ENCODE measurements at regions not wholly inside any gene's neighbourhood (a gene's known extent, or its start where the extent isn't known, plus 50 kb on each side); places are given as distances from the start of the nearest gene placed in this dataset.

DNA sequence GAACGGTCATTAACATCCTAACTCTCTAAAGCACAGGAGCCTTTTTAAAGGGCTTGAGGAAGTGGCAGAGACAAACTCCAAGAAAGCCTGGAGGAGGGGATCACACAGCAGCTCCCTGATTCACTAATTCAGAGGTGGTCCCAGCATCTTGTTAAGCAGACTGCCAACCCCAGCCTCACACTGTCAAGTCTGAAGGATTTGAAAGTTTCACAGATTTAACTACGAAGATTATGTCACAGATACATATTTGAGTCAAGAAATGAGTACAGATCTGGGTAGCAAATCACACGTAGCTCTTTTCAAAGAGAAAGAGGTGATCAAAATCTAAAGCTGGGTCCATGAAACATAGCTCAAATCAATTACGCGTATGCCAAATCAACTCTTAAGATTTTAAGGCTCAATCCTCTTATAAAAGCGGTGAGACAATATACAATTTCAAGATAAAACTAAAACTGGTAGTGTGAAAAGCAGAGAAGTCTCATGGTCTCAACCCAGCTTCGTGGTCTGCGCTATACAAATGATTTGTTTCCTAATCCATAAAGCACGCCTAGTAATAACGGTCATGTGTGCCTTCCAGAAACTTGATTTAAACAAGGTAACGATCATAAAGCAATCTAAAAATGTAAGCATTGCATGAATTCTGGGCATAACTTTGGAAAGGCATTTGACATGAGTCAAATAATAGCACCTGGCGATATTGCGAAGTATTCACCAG is 229.9 kb upstream of the MKLN1 start:
- in situ Hi-C loops (cut with MboI; ENCODE audit: low sequenced_read_pairs), result no loop called here

DNA sequence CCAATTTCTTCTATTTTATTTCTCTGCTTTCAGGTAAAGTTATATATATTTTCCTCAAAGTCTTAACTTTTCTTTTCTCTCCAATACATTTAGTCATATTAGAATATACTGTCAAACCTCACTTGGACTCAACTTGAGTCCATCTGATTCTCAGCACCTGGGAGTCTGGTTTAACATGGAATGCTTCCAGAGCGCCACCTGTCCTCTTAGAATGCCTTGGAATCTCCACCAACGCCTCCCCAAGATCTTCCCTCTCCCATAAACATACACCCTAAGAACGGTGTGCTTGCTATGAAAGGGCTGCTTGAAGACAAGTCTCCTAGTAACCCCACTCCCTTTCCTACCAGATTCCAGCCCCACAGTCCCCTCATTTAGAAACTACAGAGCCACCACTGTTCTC is 229.1 kb upstream of the MKLN1 start:
- in situ Hi-C loops (cut with MboI; ENCODE audit: low sequenced_read_pairs), result no loop called here

DNA sequence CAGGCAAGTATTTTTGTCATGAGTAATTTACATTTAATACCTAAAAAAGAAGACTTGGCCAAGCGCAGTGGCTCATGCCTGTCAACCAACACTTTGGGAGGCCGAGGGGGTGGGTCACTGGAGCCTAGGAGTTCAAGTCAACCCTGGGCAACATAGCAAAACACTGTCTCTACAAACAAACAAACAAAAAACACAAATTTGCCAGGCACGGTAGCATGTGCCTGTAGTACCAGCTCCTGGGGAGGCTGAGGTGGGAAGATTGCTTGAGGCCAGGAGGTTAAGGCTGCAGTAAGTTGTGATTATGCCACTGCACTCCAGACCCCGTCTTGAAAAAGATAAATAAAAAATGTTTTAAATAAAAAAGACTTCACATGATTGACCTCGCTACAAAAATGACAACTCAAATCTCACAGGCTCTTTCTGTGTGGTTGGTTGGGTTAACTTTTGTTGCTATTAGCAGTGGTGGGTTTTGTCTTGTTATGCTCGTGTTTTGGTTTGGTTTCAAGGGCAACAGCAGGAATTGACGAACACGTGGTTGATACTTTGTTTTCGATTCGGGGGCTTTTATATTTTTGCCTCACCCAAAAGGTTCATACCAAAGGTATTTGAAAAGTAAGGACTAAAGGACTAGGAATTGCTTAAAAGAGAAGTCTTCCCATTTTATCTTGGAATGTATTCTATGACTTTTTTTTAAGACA is 227.2 kb upstream of the MKLN1 start:
- in situ Hi-C loops (cut with MboI; ENCODE audit: low sequenced_read_pairs), result no loop called here

DNA sequence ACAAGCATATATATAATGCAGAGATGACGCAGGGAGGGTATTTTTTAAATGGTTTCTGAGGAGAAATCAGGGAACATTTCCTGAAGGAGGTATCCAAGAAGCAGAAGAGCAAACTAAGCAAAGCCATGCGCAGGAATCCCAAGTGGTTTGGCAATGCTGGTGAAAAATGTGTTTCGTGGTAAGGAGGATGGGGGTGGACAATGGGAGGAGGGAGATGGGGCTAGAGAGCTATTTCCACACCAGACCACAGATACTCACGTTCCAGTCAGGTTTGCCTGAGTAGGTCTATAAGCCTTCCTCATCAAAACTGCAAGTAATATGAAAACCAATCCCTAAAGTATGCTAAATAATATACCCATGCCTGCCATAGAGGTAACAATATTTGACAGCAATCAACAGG is 223.7 kb upstream of the MKLN1 start:
- in situ Hi-C loops (cut with MboI; ENCODE audit: low sequenced_read_pairs), result no loop called here

DNA sequence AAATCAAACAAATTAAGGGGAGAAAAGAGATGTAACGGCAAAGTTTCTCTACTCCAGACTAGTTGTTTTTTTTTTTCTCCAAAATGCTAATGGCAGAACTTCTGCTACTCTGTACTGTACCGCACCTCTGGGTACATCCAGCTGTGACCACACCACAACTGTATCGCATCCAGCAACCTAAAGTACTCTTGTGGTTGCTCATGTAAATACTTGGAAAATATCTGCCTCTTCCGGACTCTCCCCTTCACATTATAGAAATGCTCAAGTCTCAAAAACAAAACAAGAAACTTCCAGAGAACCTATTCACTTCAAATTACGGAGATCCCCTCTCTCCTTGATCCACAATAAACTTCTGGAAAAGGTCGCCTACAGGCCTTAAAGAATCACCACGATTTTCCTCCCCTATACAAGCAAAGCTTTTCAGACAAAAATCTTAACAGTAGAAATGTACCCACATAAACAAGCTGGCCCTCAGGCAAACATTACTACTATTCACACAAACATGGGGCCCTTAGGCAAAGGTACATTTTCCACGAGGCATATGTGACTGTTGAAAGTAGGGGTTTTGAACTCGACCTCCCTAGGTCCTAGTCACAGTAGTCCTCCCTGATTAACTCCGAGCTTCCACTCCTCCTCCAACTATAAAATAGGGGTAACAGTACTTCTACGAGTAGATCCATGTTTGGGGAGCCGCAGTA is 222.9 kb upstream of the MKLN1 start:
- in situ Hi-C loops (cut with MboI; ENCODE audit: low sequenced_read_pairs), result no loop called here

DNA sequence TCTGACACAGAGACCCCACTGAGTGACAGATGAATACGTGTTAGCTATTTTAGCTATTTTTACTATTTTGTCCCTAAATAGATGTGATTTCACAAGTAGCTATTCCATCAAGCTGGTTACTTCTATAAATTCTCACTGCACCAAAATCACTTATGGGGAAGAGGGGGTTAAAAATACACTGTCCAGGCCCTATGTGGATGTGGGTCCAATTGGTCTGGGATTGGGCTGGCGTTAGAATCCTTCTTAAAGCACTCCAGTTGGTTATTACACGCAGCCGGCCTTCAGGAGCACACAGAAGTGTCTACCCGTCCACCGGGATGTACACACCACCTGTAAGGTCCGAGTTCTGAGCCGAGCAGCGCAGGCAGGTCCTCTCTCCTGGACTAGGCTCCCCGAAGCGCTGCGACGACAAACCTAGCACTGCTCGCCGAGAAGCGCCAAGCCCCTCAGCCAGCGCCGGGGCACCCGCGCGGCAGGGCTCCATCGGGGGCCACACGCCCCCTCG is 222.3 kb upstream of the MKLN1 start:
- in situ Hi-C loops (cut with MboI; ENCODE audit: low sequenced_read_pairs), result no loop called here

DNA sequence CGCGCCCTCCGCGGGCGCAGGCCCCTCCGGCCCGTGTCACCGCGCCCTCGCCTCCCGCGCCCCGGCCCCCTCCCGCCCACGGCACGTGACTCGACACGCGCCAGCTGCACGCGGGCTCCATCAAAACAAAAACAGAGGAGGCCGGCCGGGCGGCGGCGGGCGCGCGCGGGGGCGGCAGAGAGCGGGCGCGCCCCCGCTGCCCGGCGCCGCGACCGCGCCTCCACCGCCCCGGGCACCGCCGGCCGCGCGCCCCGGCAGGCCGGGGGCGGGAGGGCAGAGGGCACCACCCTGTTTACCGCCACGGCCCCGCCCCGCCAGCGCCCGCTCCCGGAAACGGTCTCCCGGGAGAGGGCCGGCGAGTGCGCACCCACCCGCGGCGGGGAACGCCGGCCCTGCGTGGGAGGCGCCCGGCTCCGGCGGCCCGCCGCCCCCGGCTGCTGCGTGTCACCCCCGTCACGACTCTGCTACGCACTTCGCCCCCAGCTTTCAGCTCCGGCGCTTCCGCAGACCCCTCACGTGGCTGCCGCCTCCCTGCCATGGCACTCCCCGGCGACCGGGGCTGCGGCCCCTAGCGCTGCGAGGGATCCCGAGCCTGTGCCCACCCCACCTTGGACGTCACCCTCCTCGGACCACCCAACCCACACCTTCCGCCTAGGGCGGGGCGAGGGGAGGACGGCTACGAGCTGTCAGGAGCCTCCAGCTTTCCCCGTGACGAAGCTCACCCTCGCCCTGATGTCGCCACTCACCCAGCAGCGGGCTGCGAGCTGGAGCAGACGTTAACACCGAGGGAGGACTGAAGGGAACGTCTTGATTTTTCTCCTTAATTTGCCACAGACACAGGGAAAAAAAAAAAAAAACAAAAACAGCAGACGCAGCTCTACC is 221.6 kb upstream of the MKLN1 start:
- in situ Hi-C loops (cut with MboI; ENCODE audit: low sequenced_read_pairs), result no loop called here

DNA sequence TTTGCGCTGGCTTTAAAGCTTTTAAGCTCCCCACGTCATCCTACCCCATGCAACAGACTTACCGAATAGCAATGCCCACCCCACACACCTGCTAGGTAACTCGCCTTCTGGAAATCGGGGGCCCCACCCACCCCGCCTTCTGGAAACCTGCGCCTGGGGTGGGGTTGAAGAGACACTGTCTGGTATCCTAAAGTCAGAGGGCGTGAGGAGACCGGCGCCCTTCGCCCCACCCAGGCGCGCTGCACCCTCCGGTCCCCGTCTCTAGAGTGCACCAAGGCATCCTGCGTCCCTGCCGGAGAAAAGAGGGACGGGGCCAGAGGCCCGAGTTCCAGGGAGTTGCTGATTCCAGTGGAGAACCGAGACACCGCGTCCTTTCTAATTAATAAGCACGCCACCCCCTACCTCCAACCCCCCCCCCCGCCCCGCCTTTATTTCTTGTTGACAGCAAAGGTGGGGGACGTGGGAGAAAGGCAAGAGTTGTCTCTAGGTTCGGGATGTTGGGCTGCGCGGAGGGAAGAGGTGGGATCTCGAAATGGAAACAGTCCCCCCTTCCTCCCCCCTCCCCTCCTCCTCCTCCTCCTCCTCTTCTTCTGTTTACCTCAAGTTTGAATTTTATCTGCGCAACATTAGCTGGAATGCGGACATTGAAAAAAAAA is 220.9 kb upstream of the MKLN1 start:
- in situ Hi-C loops (cut with MboI; ENCODE audit: low sequenced_read_pairs), result no loop called here

DNA sequence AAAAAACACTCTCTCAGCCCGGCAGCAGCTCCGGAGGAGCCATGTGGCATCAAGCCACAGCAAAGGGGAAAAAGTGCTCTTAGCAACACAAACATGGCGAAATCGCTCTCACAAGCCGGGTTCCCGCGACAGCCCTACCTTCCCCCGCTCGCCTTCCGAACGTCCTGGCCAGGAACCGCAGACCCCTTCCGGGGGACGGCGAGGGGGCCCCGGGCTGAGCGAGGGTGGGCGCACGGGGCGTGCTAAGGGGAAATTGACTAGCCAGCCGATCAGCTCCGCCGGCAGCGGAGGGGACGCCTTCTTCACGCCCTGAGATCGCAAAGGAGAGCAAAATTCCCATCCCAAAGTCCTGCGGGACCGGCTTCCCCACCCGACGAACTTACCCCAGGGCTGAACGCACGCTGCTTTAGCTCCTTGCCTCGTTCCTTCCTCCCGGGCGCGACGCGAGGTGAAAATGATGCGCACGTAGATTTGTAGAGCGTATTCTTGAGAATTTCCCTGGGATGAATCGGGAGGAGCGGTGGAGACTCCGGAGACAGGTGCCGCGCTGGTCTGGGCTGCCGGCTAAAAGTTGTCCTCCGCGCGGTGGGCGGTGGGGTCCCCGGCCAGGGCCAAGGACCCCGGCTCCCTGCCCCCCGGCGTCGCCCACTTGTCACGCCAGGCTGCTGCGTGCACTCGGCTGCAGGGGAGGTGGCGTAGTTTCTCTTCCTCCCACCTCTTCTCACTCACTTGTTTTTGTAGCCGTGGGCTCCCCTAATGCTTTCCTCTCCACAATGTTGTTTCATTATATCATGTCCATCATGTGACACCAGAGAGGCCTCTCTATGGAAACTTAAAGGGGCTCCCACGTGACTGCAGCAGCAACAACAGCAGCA is 220.1 kb upstream of the MKLN1 start:
- in situ Hi-C loops (cut with MboI; ENCODE audit: low sequenced_read_pairs), result no loop called here

DNA sequence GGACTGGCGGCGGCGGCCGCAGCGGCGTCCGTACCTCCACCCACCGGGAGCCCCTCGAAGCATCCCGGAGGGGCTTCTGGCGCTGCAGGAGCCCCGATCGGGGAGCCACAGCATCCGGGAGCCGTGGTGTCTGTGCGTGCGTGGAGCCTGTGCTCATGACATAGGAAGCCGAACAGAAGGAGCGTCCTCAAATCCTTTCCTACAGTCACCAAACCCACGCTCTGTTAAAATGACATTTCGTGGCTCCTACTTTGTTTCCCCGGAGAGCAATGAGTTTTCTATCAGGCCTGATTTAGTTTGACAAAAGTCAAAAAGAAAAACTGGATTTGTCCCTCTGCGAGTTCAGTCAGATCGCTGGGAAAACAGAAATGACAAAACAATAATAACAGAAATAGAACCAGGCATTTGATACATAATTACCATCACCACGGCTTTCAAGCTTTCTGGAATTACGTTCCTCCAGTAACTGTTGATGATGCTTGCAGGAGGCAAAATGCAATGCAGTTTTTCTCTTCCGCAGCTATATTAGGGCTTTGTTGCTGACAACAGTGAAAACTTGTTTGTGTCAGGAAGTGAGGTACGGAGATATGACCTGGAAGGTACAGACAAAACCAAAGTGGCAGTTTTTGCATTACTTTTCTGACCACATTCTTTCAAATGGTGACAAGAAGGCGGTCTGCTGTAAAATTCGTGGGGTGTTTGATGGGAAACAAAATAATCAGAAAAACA is 219.3 kb upstream of the MKLN1 start:
- in situ Hi-C loops (cut with MboI; ENCODE audit: low sequenced_read_pairs), result no loop called here

DNA sequence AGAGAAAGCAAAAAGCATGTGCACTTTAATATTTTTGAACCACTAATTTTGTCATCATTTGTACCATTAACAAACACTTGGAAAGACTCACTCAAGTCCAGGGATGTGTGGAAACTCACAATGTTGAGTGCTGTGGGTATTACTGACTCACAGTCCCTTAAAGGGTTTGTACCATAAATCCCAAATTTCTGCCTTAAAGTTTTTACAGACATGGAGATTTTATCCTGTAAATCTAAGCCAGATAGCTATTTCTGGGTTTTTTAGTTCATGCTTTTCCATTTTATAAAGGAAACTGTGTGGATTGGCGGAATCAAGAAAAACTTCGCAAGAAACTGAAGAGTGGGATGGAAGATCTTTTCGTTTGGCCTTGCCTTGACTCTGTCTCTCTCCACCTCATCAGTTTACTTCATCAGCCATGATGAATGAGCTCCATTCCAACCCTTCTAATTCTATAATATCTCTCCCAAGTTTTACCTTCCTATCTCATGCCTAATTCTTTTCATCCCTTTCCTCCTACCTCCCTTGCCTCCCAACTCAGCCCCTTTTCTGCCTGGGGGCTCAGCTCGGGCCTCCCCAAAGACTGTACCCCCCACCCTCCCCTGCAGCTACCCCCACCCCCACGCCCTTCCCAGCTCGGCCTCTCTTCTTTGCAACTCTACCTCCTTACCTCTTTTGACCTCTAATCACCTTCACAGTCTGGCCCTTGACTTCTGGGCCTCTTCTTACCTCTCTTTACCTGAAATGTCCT is 218.5 kb upstream of the MKLN1 start:
- in situ Hi-C loops (cut with MboI; ENCODE audit: low sequenced_read_pairs), result no loop called here

DNA sequence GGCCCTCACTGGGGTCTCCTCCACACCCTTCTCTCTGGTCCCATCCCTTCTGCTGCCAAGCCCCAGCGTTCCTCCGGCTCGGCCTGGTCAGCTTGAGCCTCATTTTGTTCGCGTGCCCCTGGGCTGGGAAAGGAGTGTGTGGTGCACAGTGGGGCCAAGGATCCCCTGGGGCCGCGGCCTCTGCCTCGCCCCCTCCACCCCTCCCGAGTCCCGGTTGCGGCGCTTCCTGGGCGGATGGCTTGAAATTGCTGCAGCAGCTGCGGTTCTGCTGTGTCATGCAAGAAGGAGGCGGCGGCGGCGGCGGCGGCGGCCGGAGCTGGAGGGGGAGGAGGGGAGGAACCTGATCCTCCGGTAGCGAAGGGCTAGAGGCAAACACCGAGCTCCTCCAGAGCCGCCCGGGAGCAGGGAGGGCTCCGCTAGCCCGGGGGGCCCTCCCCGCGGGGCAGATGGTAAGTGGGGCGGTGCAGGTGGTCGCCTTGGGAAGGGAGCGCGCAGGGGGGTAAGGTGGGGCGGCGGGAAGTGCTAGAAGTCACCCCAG is 217.8 kb upstream of the MKLN1 start:
- in situ Hi-C loops (cut with MboI; ENCODE audit: low sequenced_read_pairs), result no loop called here

DNA sequence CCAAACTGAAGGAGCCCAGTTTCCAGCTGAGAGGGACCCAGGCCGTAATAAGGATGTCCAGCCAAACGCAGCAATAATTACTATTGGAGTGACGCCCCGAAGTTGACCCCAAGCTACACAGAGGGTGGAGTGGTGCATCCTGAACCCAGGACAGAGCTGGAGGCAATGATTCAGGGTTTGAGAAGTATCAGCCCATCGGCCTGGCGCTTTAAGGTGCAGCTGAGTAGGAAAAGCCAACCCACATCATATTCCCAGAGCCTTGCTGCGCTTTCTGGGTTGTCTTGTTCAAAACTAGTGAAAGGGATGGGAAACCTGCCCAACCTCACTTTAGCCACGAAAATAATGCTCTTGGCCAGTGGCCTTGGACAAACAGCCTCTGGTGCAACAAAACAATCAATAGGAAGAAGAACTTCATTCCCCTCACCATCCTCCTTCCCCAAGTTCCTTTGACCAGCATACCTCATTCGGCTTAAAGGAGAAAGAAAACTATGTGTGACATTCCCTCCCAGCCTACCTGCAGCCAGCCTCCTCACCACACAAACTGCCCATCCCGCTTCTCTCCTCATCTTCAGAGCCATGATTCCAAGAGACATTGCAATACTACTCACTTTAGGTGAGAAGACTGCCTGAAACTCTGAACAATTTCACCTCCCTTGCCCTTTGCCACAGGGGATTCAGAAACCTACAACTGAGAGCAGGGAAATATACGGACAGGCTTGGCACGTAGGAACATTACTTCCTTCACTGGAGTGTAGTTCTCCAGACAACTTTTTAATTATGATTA is 217.2 kb upstream of the MKLN1 start:
- in situ Hi-C loops (cut with MboI; ENCODE audit: low sequenced_read_pairs), result no loop called here

DNA sequence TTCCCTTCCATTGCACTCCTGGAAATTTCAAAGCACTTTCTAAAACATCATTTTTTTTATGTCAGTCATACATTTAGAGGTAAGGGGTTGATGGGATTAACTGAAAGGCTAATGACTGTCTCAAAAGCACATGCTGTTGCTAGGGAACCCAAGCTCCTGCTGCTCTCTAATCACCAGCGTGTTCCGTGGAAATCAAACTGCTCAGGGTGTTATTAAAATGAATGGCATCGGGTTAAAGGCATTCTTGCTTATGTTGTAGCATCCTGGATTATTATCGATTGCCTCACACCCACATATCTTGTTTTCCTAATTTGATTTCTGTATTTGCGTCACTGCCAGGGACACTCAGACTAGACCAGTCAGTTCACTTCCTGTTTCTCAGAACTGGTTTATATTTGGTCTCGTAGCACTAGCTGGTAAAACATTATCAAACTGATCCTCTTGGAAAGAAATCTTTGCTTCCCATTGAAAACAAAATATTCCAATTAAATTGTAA is 216.5 kb upstream of the MKLN1 start:
- in situ Hi-C loops (cut with MboI; ENCODE audit: low sequenced_read_pairs), result no loop called here

DNA sequence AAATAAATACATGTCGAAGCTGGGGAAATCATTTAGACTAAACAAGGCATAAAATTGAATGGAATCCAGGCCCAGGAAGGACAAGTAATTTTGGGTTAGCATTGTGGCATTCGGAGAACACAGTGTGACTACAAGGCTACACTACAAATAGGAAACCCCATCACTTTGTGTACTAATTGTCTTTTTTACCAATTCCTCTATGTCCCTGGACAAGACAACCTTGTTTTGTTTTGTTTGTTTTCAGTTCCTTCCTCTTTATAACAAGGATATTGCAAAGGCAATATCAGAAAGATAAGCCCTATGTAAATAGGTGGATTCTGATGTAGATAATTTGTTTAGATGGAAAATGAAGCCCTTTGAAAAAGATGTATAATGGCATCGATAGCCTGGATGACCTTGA is 215.9 kb upstream of the MKLN1 start:
- in situ Hi-C loops (cut with MboI; ENCODE audit: low sequenced_read_pairs), result no loop called here

DNA sequence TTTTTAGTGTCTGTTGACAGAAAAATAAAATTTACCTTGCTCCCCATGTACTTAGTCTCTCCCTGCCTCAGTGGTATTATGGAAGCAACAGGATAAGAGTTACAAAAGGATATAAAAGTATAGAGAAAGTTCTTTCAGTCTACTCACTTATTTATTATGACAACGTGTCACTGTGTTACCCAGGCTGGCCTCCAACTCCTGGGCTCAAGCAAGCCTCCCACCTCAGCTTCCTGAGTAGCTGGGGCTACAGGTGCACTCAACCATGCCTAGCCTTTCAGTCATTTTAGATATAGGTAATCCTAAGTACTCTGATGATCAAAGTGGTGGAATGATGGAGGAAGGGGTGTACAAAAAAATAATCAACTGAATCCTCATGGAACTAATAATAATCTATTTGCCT is 215.2 kb upstream of the MKLN1 start:
- in situ Hi-C loops (cut with MboI; ENCODE audit: low sequenced_read_pairs), result no loop called here

DNA sequence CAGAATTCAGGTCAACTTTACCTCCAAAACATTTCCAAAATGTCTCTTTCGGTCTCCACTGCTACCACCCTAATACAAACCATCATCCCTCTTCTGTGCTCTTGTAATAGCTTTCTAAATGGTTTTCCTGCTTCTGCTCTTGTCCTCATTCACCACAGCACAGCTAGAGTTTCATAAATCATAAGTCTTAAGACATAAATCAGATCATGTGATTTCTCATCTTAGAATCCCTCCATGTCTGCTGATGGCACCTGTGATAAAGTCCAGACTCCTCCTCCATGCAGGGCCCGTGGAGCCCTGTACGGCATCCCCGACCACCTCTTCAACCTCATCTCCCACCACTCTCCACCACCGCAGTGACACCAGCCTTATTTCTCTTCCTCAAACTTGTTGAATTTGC is 212.3 kb upstream of the MKLN1 start:
- in situ Hi-C loops (cut with MboI; ENCODE audit: low sequenced_read_pairs), result no loop called here
